NCI-H1694 treated with DMSO at 0.1 percent for 48 hours (cell line): ENCODE measurements at regions not wholly inside any gene's neighbourhood (a gene's known extent, or its start where the extent isn't known, plus 50 kb on each side); places are given as distances from the start of the nearest gene placed in this dataset.

Experiments used
- DNase-seq: peaks from one replicate; lab custom pipeline; 2025; lab: John Stamatoyannopoulos, UW

DNA sequence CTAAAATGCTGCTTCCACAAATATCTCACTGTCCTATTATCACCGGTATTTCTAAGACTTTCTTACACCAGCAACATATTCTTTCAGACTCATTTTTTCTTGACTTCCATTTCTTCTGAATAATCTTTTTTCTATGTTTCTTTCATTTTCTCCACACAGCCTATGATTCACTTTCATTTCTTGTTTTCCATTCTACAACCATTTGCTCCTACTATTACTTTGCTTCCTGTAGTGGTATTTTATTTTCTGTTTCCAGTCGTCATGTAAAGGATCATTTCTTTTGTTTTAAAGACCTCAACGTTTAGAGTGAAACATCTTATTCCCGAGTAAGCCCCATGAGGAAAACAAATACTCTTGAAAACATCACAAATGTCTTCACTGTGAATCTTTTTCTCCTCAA, 182.2 kb upstream of the MDGA2 start:
- DNase-seq: no peak

DNA sequence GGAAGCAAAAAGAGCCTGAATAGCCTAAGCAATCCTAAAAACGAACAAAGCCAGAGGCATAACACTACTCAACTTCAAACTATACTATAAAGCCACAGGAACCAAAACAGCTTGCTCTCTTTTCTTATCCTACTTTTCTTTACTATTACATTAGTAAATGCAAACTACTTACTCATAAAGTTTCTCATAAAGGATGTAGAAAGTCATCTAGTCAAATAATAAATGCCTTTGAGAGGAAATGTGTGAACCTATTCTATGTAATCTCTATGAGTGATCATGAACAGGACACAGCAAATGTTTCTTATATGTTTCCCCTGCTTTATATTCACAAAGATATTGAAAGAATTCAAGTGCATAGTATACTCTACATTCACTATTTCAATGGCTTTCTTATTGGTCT, 176.9 kb upstream of the MDGA2 start:
- DNase-seq: no peak

DNA sequence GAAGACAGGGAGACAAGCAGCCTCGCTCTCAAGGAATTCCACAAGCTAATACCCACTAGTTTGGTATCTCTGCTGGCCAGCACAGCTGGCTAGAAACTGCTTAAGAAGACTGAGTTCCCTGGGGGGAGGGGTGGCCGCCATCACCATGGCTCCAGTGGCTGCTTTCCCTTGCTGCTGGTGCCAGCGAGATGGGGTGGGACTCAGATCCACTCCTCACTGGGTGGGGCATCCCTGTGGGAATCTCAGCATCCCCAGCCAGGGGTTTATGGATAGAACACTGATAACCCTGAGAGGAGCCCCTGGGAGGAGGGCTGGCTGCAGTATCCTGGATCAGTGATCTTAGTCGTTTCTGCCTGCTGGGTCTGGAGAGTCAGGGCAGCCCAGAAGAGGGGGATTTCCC, 170.6 kb upstream of the MDGA2 start:
- DNase-seq: no peak

DNA sequence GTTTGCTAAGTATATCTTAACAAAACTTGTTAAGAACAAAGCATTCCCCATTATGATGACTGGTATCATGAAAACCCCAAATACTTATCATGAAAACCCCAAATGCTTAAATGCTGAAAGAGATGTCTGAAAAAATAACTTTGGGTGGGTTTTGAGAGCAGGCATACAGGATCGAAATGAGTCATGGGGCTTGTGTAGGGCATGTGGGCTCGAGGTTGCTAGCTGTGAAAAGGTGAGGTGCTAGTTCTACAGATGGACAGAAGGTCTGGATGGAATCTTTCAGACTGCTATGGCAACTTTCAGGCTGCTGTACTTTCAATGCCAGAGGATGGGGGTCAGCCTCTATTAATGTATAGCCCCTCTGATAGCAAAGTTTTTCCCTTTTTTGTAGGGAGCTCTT, 167.8 kb upstream of the MDGA2 start:
- DNase-seq: no peak

DNA sequence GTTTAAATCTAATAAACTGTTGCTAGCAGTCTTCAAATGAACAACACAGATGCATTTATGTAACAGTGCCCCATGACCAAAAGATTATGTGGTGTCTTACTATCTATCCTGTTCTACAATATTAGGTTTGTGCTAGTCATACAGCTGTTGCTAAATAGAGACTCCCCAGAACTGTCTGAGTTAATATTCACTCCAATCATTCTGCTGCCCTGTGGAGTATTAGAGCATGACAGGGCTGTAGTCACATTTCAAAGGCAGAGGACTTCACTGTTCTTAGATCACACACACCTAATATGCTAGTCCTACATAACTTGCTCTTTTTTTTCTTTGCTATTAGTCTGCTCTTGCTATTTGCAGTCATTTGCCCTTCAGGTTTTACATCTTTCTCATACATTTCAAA, 157.6 kb upstream of the MDGA2 start:
- DNase-seq: no peak

DNA sequence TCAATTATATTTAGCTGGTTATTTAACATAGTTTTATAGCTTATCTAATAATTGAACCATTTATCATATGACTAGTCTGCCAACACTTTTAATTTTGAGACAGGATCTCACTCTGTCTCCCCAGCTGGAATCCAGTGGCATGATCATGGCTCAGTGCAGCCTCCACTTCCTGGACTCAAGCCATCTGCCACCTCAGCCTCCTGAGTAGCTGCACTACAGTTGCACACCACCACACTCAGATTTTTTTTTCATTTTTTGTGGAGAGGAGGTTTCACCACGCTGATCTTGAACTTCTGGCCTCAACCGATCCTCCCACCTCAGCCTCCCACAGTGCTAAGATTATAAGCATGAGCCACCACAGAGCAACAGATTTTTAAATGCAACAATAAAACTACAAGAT, 151.4 kb upstream of the MDGA2 start:
- DNase-seq: no peak

DNA sequence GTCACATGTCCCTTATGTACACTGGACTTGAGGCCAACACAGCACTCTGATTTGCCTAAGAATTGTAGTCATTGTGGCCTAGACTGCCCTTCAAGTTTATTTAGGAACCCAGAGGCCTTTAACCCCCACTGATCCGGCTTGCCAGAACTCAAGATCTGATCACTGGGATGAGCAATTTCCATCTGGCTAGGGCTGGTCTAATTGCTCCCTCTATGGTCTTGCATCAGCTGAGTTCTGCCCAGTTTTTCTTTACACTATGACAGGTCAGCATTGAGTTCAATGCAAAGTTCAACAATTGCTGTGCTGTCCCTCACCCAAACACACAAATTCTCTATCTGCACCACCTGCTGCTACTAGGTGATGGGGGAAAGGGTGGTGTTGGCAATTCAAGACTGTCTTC, 146.9 kb upstream of the MDGA2 start:
- no peak for DNase-seq

DNA sequence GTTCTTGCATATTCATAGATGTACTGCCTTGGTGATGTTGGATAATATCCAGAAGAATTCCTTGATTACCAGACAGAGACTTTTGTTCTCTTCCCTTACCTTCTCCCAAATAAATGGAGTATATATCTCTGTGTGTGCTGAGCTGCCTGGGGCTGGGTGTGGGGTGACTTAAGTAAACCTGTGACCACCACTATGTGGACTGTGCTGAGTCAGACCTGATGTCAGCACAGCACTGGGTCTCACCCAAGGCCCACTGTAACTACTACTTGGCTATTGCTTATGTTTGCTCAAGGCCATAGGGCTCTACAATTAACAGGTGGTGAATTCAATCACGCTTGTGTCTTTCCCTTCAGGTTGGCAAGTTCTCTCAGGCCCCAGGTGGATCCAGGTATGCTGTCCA, 145.7 kb upstream of the MDGA2 start:
- DNase-seq: no peak

DNA sequence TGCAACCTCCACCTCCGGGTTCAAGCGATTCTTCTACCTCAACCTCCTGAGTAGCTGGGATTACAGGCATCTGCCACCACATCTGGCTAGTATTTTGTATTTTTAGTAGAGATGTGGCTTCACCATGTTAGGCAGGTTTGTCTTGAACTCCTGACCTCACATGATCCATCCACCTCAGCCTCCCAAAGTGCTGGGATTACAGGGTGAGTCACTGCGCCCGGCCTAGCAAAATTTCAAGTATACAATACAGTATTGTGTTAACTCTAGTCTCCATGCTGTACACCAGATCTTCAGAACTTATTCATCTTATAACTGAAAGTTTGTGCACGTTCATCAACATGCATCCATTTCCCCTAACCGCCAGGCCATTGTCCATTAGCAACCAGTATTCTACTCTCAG, 115.1 kb upstream of the MDGA2 start:
- DNase-seq: no peak

DNA sequence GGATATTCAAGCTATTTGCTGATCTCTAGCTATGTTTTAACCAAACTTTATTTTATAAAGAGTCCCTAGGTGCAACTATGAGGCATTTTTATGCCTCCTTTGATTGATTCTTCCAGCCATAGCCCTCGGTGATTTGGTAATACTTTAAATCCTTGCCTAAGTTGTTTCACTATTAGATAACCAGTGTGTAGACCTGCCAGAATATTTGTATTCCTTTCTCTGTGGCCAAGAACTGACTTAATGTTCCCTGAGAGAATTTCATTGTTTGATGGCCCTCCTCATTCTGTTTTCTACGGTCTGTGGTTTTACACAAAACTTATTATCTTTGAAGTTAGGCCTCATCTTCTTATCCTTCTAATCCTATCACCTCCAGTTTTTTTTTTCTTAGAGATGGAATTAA, 109.7 kb upstream of the MDGA2 start:
- no peak for DNase-seq

DNA sequence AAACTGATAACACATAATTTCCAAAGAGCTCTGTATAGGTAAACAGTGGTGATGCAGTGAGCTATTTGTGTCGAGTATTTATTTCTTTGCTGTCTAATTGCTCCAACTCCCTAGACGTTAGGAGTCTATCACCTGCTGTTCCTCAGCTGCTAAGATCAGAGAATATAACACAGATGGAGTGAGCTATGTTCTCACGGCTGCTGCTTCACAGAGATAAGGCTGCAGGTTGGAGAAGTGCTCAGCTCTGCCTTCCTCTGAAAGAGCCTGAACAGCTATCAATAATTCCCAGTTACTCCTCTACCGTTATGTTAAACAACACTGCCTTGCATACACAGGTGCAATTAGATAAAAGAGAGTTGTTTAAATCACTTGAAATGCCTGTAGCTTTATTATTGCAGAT, 103.2 kb upstream of the MDGA2 start:
- no peak for DNase-seq

DNA sequence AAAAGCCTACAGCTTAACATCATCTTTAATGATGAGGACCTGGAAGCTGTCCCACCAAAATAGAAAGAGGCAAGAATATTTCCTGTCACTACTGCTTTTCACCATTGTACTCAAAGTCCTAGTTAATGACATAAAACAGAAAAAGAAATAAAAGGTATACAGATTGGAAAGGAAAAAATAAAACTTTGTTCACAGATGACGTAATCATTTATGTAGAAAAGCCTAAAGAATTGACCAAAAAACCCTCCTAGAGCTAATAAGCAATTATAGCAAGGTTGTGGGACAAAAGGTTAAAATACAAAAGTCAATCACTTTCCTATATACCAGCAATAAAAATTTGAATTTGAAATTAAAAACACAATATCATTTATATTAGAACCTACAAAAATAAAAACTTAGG, 97.2 kb upstream of the MDGA2 start:
- no peak for DNase-seq

DNA sequence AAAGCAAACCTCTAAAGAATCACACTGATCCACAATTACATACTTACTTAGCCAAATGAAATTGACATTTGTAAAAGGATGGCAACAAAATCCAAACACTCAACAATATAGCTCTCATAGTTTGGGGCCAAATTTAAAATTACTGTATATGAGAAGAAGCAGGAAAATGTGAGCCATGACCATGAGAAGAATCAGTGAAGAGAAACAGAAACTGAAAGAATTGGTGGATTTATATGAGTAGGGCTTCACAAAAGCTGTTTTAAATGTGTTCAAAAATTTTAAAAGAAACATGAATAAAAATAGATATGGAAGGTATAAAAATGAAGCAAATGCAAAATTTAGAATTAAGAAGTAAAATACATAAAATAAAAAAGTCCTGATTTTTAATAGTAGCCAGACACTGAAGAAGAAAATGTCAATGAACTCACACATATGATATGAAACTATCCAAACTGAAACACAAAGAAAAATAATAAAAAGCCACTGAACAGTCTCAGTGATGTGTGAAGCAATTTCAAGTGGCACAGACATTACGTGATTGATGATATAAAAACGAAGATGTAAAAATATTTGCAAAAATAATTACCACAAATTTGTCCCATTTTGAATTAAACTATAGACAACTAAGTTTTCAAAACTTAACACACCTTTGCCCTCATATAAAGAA, 87.9 kb upstream of the MDGA2 start:
- no peak for DNase-seq

DNA sequence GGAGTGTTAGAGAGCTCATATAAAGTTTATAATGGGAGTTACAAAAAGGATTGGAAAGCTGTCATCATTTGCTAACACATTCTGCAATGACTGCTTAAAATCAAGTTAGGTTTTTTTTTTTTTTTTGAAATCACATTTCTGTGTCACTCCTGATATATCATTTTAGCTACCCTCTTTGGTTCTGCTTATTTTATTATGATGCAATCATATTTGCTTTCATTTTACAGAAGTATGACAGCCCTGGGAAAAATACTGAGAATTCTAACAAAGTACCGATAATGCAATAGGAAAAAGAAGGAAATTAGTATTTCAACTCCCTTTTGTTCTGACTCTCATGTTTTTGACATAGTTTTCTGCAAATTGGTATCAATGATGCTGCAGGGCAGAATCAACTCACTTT, 71.6 kb upstream of the MDGA2 start:
- DNase-seq: no peak

DNA sequence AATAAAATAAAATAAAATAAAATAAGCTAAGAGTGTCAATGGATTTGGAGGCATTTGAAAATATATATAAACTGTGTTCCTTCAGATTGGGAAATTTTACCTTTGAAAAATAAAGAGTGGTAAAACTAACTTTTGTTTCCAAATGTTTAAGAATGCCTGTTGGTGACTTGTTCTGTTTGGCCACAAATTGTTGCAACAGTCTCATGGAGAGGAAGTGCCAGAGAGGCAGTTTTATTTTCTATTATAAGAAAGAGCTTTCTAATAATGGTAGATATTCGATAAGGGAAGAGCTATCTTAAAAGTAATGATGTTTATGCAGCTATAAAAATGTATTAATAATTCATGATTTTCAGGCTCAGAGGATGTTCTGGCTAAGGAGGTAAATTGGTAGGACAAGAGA, 68.8 kb upstream of the MDGA2 start:
- DNase-seq: no peak

DNA sequence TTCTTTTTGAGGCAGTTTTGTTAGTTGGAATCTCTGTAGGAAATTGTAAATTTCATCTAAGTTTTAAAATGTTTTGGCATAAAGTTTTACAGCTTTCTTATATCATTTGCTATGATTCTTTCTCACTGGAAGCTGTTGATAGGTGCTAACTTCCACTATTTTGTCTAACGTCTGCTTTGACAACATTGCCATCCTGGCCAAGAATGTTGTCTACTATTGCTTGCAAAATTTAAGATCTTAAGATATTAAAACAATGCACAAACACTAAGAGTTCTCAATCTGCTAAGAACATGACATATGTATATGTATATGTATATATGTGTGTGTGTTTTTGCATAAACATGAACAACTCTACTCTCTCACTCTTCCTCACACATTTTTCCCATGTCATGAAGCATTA, 64.1 kb upstream of the MDGA2 start:
- no peak for DNase-seq

DNA sequence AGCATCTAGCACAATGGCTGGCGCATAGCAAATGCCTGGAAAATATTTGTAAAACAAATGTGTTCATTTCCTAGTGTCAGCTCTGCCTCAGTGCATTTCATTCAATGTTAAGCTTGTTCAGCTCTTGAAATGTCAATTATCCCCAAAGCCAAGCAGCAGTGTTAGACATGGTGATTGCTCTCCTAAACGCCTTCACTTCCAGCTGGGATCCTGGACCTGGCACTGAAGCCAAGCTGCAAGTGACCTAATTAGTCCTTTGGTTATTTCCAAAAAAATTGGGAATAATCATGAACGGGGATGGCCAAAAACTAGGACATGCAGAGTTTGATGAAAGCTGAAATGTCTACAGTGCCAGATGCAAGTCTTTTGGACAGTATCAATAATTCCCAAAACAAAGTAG, 54.9 kb upstream of the MDGA2 start:
- DNase-seq: no peak
